ENCODE measurements at regions not wholly inside any gene's neighbourhood (a gene's known extent, or its start where the extent isn't known, plus 50 kb on each side); places are given as distances from the start of the nearest gene placed in this dataset.
"Not testable (repeated sequence)": the region's sequence is repeated elsewhere in the genome, so short reads cannot be mapped to it uniquely, and the experiment has no call there.

DNA sequence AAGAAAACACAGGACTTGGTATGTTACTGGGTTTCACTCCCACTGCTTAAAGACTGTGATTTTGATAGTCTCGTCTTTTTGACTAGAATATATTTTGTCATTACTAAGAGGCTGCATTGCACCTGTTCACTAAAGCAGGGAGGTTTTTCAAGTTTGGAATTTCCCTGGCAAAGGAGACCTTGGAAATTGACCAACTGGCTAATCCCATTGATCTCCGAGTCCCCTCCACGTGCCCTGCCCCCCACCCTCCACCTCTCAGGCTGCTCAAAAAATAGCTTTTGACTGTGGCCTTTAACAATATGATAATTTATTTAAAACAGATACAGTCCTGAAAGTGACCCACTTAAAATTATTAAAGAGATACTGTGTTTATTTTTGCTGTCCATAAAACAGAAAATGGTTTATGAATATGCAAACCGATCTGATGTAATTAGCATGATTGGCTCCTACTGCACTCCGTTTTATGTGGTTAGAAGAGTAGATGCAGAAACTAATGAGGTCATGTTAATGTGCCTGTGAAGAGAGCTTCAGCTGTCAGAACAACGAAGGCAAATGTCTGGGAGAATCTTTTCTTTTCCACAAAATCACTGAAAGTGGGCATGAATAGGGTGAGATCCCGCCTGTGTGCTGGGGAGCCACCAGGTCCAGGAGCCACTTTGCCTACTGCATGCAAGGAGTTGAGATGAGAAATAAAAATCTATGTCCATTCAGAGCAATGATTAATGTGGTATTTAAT lies 361.5 kb downstream of the RRAGC start:
- no peak for DNase-seq

DNA sequence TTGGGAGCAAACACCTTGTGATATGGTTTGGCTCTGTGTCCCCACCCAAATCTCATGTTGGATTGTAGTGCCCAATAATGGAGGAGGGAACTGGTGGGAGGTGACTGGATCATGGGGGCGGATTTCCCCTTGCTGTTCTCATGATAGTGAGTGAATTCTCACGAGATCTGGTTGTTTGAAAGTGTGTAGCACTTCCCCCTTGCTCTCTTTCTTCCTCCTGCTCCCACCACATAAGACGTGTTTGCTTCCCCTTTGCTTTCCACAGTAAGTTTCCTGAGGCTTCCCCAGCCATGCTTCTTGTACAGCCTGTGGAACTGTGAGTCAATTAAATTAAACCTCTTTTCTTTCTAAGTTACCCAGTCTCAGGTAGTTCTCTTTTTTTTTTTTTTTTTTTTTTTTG lies 366.3 kb downstream of the RRAGC start:
- peak; percentile 32 for DNase-seq

DNA sequence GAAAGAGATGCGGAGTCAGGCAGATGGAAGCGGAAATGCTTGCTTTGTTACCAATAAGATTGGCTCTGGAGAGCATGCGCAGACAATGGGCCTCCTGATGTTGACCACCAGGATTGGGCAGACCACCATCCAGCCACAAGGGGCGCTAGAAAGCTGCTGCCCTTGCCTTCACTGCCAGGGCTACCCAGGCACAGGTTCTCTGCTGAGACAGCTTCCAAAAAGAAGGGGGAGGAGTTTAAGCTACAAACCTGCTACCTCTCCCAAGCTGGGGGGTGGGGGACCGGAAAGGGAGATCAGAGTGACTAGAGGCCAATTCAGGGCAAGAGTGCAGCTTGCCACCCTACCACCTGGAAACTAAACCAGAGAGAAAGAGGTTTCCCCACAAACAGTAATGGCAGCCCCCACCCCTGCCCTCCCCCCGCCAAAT lies 369.7 kb downstream of the RRAGC start:
- DNase-seq, result peak; percentile 77

DNA sequence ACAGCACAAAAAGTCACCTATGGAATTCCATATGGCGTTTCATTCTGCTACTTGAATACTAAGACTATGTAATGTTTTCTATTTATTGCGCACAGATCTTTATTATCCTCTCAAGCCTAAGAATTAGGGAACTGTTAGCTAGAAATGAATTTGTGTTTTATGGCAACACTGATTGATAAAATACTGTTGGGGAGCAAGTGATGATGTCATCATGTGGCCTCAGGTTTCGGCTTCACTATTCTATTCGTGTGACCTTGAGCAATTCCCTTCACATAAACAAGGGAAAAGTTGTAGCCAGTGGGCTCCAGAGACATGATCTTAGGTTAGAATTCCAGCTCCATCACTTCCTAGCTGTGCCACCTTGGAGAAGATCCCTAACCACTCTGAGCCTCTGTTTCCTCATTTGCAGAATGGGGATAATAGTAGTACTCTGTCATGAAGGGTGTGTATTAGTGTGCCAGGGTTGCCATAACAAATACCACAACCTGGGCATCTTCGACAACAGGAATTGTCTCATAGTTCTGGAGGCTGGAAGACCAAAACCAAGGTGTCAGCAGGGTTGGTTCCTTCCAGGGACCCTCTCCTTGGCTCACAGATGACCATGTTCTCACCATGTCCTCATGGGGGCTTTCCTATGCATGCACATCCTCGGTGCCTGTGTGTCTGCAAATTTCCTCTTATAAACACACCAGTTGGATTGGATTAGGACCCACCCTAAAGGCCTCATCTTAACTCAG lies 371.2 kb downstream of the RRAGC start:
- no peak for DNase-seq

- peak; percentile 5 for DNase-seq
These were observed 372.2 kb downstream of the RRAGC start for GRCh38 chr1:38487396-38487795.

DNA sequence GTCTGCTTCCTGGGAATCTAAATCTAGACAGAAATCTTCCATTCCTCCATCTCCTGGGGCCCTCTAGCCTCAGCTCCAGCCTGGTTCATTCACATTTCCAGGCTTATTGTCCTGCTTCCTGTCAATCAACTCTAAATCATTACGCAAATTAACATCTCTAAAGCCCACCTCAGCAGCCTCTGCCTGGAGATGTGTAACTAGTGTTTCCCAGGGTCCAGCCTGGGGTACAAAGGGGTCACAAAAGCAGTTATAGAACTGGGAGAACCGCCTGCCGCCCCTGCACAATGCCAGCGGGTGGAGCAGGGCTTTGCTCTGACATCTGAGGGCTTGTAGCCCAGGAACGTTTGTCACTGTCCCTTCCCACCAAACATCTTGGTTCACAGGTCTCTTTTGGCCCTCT lies 373.5 kb downstream of the RRAGC start:
- DNase-seq, result no peak

- no peak for DNase-seq
These were observed 377.4 kb downstream of the RRAGC start for GRCh38 chr1:38481871-38482826.

DNA sequence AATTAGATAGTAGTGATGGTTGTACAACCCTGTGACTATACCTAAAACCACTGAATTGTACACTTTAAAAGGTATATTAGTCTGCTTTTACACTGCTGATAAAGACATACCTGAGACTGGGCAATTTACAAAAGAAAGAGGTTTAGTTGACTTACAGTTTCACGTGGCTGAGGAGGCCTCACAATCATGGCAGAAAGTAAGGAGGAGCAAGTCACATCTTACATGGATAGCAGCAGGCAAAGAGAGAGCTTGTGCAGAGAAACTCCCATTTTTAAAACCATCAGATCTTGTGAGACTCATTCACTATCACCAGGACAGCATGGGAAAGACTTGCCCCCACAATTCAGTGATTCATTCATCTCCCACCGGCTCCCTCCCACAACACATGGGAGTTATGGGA lies 379.9 kb downstream of the RRAGC start:
- not testable (repeated sequence) for DNase-seq

DNA sequence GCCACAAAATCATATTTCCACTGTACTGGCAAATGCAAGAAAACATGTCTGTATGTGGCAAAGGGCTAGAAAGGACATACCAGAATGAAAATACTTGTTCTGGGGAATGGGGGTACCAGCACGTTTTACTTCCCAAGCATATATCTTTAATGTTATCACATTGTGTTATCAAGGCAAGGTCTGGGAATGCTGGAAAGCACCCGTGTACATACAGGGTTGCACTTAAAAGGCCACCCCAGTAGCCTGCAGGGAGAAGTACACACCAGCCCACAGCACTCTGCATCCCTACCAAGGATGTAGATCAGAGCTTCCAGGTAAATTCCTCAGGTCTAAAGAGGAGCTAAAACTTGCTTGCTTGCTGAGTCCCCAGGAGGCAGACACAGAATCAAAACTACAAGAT lies 381.8 kb downstream of the RRAGC start:
- peak; percentile 7 for DNase-seq

DNA sequence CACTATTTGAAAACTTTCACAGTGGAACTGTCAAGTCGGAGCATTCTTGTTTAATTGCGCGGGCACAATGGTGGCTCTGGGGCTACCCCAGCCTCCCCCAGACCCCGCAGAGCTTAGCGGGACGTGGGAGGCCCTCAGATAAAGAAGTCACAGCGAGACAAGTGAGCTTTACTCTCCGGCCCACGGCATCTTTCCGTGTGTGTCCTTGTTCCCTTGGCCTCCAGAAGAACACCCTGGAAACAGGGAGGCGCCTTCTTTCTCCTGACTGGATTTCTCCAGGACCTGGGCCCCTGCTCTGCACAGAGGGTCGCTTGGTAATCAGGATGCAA lies 382.8 kb downstream of the RRAGC start:
- peak; percentile 40 for DNase-seq

GRCh38 chr1:38476111-38476849 lies 383.3 kb downstream of the RRAGC start:
- DNase-seq, result peak; percentile 44

GRCh38 chr1:38475624-38476005 lies 384.0 kb downstream of the RRAGC start:
- DNase-seq, result no peak

DNA sequence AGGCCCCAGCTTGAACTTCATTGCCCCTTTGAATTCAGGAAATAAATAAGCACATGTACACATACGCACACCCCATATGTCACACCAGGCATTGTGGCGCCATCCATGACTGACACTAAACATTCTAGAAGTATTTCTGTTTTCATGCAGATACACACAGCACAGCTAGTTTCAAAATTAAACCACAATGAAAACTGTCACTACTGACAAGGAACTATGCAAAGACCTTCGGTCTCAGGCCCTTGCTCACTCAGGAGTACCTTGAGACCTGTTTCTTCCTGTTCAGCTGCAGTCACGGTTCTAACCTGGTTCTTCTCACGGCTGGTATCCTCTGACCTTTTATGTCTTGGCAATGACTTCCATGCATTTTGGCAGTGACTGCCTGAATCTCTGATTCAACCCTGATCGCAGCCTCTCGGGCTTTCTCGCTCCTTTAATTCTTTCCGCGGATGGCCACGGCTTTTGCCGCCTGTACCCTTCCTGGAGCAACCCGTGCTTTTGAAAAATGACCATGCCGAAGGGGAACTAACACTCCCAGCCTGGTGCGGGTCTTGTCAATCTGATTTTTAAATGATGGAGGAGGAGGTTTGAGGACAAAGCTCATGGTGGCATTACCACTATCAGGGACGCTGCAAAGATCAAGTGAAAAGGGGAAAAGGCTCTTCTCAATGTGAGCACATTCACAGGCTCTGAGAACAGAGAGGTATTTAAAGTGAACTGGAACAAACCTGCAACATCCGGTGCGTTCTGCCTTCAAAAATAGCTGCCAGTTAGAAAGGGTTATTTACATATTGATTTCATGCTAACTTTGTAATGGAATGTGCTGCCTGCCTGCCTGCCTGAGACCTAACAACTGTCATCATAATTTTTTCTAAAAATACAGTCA lies 384.6 kb downstream of the RRAGC start:
- DNase-seq, result no peak

GRCh38 chr1:38466487-38466886 lies 393.1 kb downstream of the RRAGC start:
- no peak for DNase-seq

GRCh38 chr1:38465460-38465859 lies 394.1 kb downstream of the RRAGC start:
- no peak for DNase-seq

DNA sequence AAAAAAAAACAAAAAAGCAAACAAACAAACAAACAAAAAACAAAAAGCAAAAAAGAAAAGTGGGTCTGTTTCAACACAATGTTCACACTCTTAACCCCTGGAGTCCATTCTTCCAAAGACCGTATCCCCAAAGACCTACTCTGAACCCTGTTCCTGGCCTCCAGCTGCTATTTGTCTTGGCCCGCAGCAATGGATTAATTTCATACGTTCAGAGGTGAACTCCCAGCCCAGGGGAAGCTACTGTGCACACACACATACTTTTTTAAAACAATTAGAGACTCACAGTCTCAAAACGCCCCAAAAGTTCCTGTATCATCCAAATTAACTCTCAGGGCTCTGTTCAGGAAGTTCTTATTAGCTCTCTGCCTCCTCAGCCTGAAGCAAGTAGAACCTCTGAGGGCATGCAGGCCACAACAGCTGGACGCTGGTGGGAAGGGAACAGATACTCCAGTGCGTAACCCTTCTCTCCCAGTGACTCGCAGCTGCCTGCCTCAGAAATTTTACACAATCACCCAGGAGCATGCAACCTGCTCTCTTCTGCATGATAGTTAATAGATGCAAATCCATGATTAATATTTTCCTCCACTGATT lies 395.4 kb downstream of the RRAGC start:
- no peak for DNase-seq

GRCh38 chr1:38463074-38463473 lies 396.5 kb downstream of the RRAGC start:
- no peak for DNase-seq

GRCh38 chr1:38456531-38456876 lies 403.1 kb downstream of the RRAGC start:
- no peak for DNase-seq

GRCh38 chr1:38455829-38456530 lies 403.6 kb downstream of the RRAGC start:
- no peak for DNase-seq

DNA sequence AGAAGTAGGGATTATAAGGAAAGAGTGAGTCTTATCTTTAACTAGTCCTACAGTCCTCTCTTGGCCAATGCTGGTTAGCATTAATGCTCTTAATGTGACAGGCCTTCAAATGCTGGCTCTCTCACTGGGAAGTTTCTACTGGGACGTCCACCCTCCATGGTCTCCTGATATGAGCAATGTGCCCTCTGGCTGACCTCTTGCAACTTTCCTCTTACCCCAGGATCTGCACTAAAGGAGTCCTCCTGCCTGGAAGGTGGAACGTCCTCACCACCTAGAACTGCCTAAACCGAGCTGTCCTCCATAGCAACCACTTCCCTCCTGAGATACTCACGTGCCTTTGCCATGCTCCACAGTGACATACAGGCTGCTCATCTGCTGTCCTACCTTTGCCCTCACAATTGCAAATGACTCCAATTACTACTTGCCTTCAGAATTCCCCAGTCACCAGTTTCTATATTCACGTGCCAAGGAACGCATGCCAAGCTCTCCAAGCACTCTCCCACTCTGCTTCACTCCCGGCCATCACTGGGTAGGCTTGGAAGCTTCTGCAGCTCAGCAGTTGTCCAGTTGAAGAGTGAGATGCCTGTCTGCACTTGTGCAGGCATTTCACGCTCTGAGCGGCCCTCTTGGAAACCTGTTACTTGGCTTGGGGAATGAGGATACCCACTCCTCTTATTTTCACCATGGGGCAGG lies 404.7 kb downstream of the RRAGC start:
- no peak for DNase-seq
